PC-9 (cell line): ENCODE measurements at regions not wholly inside any gene's neighbourhood (a gene's known extent, or its start where the extent isn't known, plus 50 kb on each side); places are given as distances from the start of the nearest gene placed in this dataset.

ENCODE experiments used
- CTCF ChIP-seq: fragments of 200-600 bp; sonication (generic); conservative IDR thresholded peaks from 2 replicates; pipeline ENCODE4 v1.6.1; 2017; ENCODE audit warnings: mixed run types, antibody characterized with exemption, mild to moderate bottlenecking, moderate library complexity
- EZH2 ChIP-seq: fragments of 200-600 bp; sonication (generic); IDR thresholded peaks from 2 replicates; pipeline ENCODE4 v1.8.0; 2017; ENCODE audit warnings: antibody characterized with exemption, low read depth

- TF ChIP-seq CTCF (no peak), EZH2 (no peak)
Observed at GRCh38 chr22:47419239-47419638, 656.8 kb downstream of the TBC1D22A start.
